Stimulated activated CD4-positive, alpha-beta T cell treated with anti-CD3 and anti-CD28 coated beads, Interleukin-12 subunit alpha, Interleukin-12 subunit beta, amount 100 ng/mL, for 48 hours (primary cell): ENCODE measurements at regions not wholly inside any gene's neighbourhood (a gene's known extent, or its start where the extent isn't known, plus 50 kb on each side); places are given as distances from the start of the nearest gene placed in this dataset.
"Not testable (repeated sequence)": the region's sequence is repeated elsewhere in the genome, so short reads cannot be mapped to it uniquely, and the experiment has no call there.

ENCODE experiments used
- DNase-seq, 3 donors: peaks; one replicate each; pipeline ENCODE4 v3.0.0-alpha.2; 2020; ENCODE audit warnings: low read depth in 2 of 3, low spot score in 1 of 3

DNA sequence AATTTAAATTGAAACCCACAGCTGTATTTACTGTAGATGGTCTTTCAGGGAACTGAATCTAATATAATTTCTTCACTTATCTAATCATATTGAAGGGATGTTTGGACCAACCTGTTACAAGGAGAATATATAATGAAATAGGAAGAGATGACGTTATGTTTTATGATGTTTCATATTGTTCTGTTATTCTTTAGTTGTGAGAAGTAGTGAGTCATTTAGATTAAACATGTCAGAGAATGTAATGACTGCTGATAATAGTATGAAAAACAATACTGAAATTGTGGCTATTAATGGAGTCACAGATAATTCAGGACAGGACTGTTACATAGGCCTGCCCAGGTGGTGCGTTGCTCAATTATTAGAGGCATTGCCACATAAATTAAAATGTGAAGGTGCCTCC is 1993.4 kb downstream of the EFNA5 start:
- no peak for DNase-seq

DNA sequence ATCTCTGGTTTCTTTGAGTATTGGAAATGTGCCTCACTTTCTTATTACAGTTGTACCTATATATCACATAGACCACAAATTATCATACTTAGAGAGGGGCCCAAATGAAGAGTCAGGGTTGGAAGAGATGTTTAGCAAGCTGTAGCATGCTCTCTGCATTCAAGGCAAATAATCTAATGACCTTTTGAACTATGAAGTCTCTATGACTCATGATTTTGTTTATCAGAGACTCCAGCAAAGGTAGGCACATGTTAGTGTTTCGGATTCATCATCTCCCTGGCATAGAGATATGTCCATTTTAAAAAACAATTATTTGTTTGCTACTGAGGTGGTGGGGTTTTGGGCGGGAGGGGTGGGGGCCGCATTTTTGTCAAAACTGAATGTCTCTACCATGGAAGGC is 2000.1 kb downstream of the EFNA5 start:
- DNase-seq, result no peak

DNA sequence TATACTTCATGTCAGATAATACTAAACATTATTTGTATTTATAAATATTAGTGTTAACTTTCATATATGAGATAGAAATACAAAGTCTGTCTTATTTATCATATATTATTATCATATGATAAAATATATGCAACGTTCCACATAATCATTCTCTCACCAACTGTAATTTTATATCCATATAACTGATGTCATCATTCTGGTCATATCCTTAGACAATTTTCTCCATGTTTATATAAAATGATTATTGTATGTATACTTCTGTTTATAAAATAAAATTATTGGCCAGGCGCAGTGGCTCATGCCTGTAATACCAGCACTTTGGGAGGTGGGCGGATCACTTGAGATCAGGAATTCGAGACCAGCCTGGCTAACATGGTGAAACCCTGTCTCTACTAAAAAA is 2007.1 kb downstream of the EFNA5 start:
- no peak for DNase-seq

DNA sequence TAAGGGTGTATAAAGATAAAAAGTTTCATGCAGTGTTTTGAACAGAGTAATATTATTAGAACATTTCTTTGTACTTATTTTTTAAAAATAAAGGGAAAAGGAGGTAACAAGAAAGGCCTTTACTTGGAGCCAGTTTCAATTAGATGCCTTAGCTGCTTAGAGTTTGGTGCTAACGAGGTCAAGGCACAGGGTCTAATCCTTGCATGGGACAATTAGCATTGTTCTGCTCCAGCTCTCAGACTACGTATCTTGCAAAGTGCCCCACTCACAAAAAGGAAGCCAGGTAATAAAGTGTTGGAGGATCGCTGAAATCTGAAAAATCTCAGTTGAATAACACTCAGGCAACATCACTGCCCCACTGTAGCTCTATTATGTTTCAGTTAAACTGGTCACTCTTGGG is 2011.3 kb downstream of the EFNA5 start:
- no peak for DNase-seq

DNA sequence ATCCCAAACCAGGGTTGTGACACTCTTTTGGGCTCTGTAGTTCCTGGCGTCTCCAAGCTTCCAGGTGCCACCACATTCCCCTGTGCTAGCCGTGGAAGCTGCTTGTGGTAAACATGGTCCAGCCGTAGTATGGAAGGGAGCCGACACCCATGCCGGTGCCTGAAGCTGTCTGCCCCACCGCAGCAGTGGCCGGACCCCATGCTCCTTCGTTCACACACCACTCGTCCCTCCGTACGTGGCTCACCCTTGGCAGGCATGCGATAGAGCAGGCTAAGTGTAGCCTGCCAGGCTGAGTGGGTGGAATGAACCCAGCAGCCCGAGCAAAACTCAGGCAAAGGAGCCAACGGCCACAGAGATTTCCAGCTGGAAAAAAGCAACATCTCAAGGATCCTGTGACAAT is 2030.4 kb downstream of the EFNA5 start:
- DNase-seq, result no peak

DNA sequence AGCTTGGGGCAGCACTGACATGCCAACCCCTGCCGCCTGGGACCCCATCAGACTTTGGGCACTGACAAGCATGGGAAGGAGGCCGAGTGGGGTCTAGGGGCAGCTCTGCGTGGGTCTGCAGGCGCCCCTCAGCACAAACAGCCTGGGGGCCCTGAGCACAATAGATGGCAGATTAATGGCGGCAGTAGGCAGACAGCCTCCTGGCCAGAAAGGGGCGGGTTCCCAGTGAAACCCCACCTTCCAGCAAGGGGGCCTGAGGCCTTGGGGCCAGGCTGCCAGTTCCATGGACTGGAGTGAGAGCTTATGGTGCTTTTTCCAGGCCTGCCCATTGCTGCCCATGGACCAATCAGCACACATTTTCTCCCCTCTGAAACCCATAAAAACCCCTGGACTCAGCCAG is 2031.2 kb downstream of the EFNA5 start:
- no peak for DNase-seq

DNA sequence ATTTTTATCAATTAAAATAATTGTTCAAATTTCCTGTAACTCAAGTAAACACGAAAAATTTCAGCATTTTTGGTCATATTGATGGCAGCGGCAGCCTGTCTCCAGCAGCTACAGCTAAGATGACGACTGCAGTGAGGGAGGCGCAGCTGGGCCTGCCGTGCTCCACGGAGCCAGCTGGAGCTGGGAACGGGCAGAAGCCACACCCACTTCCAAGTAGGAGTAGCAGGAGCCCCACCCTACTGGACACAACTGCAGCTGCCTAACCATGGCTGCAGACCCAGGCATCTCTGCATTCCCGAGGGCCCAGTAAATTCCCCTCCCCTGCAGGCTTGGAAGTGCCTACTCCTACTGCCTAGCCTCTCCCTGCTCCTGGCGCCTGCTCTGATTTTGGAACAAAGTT is 2031.7 kb downstream of the EFNA5 start:
- DNase-seq, result no peak

DNA sequence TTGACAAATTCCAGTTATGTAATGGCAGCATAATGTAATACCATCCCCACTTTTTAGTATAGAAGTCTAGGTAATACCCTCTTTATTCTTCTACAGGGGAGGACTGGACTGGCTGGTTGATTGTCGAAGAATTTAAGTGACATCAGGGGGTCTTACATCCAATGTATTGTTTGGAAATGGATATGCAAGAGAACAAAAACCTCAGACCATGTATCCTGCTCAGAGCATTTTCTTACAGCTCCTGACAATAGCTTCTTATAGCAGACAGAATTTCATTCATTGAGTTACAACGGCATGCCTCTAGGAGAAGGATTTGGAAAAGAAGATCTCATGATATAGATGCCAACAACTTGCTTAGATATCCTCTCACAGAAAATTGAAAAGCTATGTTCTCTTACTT is 2032.3 kb downstream of the EFNA5 start:
- no peak for DNase-seq

DNA sequence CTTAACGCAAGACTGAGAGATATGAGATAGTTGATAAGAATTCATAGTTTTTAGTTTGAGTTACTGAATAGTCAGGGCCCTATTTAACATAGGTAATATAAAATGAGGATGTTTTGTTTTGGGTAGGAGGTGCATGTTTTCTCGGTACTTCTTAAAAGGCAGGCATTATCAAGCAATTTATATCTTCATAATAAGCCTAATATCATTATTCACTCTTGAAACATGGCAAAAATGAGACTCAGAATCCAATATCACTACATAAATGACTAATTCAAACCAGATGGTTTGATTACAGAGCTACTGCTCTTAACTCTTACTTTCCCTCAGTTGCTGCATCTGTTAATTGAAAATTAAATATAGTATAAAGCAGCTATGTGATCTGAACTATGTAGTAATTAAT is 2038.7 kb downstream of the EFNA5 start:
- no peak for DNase-seq

DNA sequence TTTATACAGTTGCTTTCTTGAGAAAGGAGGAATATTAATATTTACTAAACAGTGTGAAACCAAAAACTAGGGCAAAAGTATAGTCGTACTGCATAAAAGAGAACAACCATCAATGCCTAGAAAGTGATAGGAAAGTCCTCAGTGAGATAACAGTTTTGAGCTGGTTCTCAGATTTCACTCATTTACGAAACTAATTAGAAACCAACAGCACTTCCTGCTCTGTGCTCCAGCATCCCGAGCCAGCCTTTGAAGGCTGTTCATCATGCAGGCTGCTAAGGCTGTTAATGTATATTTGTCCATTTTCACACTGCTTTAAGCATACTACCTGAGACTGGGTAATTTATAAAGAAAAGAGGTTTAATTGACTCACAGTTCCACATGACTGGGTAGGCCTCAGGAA is 2039.9 kb downstream of the EFNA5 start:
- no peak for DNase-seq

DNA sequence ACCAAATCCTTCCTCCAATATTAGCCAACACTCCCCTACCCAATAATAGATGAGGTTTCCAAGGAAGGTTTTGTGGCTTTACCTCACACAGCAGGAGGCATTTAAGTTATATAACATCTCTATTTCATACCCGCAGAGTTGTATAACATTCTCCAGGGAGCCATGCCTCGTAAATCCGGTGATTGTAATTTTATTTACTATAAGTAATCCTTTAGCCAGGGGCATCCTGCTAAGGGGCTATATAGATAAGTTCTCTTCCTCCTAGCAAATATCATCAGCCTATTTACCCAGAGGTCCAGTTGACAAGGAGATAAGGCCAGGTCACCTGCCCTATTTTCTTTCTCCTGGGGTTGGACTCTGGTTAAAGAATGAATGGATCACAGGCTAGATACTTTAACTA is 2051.0 kb downstream of the EFNA5 start:
- no peak for DNase-seq

DNA sequence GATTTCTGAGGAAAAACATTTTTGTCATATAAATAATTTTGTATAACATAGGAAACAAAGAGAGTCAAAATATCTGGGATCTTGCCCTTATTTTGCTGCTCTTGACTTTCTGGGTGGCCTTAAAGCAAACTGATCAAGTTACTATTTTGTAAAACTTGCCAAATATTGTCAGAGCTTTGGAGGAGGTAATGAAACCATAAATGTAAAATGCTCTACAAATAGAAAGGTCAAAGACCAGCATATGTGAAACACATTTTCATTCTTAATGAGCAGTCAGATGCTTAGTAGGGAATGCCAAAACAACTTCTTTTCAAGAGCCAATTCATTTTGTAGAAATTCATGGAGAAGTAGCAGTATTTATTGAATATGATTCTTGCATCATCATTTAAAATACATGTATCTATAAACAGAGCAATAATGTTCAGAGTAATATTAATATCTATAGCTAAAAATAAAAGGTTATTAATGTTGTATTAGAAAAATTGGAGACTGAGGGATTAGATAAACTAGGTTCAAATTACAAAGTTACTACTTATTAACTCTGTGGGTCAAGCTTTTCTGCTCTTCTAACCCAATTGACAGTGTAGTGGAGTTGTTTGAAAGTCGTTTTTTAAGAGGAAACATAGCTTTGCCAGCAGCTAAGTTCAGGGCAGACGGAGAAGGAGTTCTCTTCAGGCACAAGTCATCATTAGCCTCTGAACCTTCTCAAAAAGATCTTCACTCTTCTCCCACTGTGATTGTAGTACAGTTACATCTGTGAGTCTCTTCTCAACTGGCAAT is 2053.1 kb downstream of the EFNA5 start:
- DNase-seq, result no peak

DNA sequence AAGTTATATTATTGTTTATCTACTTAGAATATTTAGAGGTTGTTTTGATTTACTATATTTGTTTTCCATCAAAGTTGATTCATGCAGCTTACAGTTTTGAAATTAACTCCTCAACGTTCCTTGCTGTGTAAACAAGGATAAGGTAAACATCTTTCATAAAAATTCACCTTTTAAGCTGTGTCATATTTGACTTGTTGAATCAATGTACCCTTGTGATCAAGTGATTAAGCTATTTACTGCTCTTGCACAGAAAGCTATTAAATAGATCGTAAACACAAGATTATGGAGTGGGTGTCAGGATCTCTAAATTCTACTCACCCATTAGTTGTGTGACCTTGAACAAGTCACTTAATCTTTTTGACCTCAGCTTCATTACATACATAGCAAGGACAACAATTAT is 2054.0 kb upstream of the NUDT12 start:
- DNase-seq, result no peak

DNA sequence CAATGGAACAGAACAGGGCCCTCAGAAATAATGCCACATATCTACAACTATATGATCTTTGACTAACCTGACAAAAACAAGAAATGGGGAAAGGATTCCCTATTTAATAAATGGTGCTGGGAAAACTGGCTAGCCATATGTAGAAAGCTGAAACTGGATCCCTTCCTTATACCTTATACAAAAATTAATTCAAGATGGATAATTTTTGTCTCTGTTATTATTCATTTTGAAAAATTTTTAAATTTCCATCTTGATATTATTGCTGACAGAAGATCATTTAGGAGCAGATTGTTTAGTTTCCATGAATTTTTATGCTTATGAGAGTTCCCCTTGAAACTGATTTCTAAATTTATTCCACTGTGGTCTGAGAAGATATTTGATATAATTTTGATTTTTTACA is 2039.8 kb upstream of the NUDT12 start:
- DNase-seq, result not testable (repeated sequence)

DNA sequence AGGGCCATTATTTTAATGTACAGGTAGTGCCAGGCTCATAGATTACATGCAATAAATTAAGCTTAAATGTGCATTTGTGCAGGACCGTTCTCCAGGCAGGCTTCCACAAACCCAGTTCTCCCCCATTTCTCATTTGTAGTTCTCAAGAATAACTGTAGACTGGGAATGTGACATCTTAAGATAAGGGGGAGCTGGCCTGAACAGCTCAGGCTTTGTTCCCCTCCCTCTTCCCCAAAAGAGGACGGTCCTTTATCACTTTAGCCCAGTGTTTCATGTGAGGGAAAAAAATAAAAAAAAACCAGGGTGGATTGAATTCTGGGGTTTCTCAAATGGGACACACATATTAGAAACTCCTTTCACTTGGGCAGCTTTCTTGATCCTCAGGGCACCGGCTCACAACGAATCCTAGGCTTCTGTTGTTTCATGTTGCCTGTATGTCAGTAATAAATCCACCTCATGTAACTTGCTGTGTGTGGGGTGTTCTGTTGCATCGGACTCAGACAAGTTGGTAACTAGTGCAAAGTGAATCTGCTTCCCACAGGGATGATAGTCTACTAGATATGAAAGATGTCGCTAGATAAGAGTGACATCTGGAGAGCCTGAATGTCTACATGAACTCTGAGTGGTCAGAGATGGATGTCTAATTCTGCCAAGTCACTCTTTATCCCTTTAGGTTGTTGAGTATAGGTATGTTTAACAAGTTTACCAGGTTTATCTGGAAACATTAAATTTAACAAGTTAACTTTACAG is 2030.6 kb upstream of the NUDT12 start:
- DNase-seq, result no peak

DNA sequence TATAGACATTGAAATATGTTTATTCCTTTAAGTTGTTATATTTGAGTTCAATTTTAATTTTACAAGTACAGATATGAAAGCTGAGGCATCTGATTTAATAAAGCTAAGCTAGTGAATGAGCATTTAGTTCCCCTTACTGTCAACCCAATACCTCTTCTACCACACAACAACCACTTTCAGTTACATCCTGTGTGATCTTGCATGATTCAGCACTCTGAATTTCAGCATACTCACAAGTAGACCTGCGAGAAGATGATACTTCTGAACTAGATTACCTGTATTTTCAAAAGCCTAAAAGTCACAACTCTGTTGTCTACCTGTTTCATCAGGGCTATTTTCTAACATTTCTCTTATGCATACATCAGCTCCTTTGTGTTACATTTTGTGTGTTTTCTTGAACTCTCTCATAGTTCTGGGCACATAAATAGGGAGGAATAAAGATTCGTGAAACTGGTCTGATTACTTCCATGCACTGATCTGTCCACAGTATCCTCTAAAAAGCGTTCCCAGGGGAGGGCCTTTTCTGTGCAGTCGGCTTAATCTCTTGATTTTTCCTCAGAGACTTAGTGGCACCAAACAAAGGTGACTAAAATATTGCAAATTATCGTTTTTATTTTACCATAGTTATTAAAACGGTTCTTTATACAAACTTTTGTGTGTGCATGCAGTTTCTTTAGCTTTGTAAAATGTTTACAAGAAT is 2025.5 kb upstream of the NUDT12 start:
- DNase-seq, result no peak

DNA sequence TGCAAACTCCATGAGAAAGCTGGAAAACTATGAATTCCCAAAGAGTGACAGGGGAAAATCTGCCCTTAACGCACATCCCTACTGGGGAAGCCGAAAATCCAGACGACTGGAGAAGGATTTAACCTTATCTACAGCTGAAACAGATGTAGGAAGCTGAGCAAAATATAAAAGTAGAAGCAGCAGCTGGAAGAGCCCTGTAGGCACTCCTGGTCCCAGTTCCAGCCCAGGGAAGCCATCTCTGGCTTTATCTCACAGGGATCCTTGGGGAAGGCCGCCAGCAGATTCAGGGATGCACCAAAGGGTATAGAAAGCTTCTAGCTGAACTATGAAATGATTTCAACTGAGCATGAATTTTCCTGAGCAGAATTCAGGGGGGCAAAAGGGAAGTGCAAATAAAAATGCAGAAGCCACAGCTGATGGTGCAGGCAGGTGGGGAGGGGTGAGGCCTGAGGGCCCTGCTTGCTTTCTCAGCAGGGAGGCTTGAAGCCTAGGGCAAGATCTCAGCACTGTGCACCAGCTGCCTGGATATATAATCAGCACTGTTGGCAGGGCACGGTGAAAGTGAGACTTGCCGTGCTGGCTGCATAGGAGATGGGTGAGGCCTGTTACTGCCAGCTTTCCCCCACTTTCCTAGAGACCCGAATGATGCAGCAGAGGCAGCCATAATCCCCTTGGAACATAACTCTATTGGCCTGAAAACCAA is 2019.5 kb upstream of the NUDT12 start:
- DNase-seq, result no peak

DNA sequence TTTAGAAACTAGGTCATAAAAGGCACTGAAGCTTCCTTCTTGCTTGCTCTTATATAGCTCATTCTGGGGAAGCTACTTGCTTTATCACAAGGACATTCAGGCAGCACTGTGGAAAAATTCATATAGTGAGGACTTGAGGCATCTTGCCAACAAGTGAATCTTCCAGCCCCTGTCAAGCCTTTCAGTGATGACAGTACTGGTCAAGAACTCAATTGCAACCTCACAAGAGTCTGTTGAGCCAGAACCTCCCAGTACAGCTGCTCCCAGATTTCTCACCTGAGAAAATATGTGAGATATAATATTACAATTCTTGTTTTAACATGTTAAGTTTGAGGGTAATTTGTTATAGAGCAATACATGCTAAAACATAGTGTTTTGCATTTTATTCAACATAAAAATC is 2011.0 kb upstream of the NUDT12 start:
- no peak for DNase-seq

DNA sequence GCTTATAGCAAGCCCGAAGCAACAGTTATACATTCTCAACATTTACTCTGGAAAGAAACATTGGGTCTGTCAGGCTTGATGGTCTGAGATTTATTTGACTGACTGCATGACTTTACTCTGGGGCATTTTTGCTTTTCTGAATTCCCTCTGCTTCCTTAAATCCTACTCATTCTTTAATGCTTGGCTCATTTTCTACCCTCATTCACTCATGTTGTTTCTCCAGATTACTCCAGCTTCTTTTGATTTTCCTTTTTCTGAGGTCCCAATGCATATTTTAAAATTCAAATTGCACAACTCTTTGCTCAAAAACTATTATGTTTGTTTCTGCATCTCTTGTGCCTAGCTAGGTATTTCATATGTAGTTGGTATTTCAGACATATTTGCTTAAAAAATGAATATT is 2002.9 kb upstream of the NUDT12 start:
- DNase-seq, result no peak

DNA sequence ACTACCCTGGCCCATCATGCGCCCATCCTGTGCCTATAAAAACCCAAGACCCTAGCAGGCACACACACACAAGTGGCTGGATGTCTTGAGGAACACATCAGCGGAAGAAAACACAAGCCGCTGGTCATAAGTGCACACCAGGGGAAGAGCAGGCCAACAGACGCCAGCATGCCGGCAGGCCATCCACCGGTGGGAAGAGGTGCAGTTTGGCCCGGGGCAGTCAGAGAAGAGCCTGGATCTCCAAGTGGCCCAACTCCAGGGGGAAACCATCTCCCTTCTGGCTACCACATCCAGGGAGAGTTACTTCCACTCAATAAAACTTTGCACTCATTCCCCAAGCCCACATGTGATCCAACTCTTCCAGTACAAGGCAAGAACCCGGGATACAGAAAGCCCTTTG is 2001.3 kb upstream of the NUDT12 start:
- DNase-seq, result no peak

DNA sequence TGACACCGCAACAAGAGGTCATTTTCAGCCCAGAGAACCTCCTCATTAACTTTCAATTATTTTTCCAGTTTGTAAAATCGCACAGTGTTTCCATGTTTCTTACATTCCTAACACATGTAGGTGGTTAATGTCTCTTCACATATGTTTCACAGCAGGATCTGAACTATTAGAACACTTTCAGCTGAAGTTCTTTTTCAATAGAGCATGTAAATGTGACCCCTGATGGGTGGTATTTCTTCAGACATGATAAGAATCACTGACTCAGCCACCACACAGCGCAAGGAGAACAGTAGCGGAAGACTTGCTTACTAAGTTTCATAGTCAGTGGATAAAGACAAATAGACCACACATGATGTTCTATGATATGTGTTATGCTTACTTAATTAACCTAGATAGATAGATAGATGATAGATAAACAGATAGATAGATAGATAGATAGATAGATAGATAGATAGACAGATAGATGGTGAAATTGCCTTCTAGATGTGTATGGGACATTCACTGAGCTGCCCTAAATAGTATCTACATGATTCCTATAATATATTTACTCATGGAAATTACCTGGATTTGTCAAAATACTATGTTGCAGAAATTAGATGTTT is 1992.1 kb upstream of the NUDT12 start:
- no peak for DNase-seq
